Cardiac fibroblast (primary cell): ENCODE measurements at regions not wholly inside any gene's neighbourhood (a gene's known extent, or its start where the extent isn't known, plus 50 kb on each side); places are given as distances from the start of the nearest gene placed in this dataset.
A peak's percentile ranks its signal among the peaks of the same experiment; 100 is the strongest.
"Not testable (repeated sequence)": the region's sequence is repeated elsewhere in the genome, so short reads cannot be mapped to it uniquely, and the experiment has no call there.

Experiments used
- DNase-seq, 2 donors: peaks; one replicate each; pipeline versions ENCODE4 v3.0.0 to v3.0.0-alpha.2; 2010; ENCODE audit warnings: low read depth in 2 of 2
- H3K4me3 ChIP-seq, 2 donors: replicated peaks in 1 of 2; 1 replicate in 1 of 2; 2 replicates in 1 of 2; pipeline ENCODE4 v1.5.1; 2011; ENCODE audit warnings: low read depth in 2 of 2, low read length in 2 of 2, mild to moderate bottlenecking in 2 of 2, moderate library complexity in 1 of 2
- TF ChIP-seq, protein P1 (sequence below): IDR thresholded peaks from one replicate; pipeline ENCODE4 v1.5.1; 2011; ENCODE audit warnings: low read depth, mild to moderate bottlenecking, low read length, inconsistent platforms

DNA sequence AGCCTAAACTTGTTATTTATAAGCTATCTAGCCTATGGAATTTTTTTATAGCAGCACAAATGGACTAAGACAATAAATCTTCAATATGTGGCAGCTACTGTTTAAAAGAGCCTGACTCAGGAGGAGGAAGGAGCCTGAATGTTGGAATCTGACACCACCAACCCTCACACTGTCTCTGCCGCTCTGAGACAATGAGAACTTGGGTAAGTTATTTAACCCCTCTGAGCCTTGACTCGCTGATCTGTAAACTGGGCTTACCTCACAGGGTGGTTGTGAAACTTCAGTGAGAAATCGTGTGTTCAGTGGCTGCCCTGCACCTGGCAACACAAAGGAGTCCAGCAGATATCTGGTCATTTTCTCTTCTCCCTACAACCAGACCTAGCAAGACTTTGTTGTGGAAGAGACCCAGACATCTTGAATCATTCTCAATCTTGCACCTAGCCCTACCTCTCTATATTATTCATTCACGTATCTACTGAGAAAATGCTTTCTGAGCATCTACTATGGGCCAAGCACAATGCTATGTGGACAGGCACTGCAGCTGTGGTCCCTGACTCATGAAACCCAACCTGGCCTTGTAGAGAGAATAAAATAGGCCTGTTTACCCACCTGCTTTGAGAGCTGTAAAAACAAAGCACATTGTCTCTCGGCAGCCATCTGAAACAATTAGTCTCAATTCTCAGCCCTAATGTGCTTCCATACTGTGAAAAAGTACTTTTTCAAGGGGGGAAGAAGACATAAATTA is 81.9 kb upstream of the SLC25A36 start:
- DNase-seq = no peak

DNA sequence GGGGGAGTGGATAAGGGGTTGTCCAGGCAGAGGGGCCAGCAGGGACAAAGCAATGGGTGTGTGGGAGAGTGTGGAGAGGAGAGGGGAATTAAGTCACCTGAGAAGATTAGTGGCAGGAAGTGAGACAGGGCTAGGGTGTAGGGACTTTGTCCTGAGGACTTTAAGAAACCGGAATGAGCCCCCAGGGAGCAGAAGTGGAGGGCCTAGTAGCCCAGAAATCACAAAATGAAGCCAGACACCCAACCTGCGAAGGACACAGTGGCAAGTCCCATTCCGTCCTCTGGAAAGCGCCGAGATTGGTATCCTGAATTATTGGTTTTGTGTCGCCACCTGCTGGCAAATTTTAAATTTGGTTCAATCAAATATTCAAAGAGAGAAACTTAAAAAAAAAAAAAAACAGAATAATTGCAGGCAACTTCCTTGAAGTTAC is 78.0 kb upstream of the SLC25A36 start:
- peak; percentile 61 to 74 for DNase-seq
- no peak overlapping the region for H3K4me3 ChIP-seq
- TF ChIP-seq, protein P1, sequence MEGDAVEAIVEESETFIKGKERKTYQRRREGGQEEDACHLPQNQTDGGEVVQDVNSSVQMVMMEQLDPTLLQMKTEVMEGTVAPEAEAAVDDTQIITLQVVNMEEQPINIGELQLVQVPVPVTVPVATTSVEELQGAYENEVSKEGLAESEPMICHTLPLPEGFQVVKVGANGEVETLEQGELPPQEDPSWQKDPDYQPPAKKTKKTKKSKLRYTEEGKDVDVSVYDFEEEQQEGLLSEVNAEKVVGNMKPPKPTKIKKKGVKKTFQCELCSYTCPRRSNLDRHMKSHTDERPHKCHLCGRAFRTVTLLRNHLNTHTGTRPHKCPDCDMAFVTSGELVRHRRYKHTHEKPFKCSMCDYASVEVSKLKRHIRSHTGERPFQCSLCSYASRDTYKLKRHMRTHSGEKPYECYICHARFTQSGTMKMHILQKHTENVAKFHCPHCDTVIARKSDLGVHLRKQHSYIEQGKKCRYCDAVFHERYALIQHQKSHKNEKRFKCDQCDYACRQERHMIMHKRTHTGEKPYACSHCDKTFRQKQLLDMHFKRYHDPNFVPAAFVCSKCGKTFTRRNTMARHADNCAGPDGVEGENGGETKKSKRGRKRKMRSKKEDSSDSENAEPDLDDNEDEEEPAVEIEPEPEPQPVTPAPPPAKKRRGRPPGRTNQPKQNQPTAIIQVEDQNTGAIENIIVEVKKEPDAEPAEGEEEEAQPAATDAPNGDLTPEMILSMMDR = peak; percentile 37

More for the DNA sequence above, 81.9 kb upstream of the SLC25A36 start:
- TF ChIP-seq, protein P1 = no peak
- H3K4me3 ChIP-seq = no peak overlapping the region

DNA sequence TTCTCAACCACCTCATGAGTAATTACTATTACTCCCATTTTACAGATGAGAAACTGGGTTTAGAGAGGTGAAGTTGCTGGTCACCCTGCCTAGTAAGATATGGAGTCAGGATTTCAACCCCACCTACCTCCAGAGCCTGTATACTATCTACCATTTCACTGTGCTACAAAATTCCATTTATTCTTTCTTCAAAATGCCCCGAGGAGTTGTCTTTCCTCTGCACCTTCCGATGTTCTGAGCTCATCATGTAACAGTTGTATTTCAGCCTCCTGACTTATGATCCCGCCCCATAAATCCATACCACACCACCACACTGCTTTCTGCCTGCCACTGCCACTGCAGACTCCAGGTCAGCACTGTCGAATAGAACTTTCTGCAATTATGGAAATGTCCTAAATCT is 71.3 kb upstream of the SLC25A36 start:
- no peak for DNase-seq
- TF ChIP-seq, protein P1 = no peak
- H3K4me3 ChIP-seq = no peak overlapping the region

DNA sequence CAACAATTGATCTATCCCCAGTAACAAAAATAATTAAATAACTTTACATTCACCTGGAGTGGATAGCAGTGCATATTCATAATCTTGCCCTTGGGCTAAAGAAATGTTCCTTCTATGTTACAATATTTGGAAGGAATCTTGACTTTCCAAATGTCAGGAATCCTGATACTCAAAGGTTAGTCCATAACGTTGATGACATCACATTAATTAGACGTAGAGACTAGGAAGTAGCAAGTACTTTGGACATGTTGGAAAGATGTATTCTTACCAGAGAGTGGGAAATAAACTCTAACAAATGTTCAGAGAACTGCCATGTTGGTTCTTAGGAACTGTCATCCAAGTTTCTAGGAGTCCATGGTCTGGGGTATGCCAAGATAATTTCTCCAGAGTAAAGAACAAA is 70.6 kb upstream of the SLC25A36 start:
- no peak overlapping the region for H3K4me3 ChIP-seq
- TF ChIP-seq, protein P1 = no peak
- DNase-seq = no peak

DNA sequence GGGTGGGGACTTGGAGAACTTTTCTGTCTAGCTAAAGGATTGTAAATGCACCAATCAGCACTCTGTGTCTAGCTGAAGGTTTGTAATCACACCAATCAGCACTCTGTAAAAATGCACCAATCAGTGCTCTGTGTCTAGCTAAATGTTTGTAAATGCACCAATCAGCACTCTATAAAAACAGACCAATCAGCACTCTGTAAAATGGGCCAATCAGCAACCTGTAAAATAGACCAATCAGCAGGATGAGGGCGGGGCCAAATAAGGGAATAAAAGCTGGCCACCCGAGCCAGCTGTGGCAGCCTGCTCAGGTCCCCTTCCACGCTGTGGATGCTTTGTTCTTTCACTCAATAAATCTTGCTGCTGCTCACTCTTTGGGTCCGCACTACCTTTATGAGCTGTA is 69.5 kb upstream of the SLC25A36 start:
- DNase-seq, H3K4me3 ChIP-seq: not testable (repeated sequence)

DNA sequence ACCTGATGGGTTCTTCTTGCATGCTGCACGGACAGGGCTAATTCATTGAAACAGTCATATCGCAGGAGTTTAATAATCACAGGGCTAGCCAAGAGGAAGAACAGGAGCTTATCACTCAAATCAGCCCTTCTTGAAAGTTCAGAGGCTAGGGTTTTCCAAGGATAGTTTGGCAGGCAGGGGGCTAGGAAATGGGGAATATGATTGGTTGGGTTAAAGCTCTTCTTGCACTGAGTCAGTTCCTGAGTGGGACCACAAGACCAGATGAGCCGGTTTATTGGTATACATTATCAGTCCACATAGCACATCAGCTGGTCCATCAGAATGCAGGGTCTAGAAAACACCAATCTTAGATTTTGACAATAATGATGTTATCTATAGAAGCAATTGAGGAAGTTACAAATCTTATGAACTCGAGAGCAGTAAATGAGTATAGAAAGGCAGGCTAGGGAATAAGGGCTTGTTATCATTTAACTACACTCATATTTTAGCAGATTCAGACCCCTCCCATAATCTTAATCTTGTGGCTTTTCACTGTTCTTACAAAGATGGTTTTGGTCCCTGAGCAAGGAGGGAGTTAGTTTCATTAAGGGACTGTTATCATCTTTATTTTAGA is 58.1 kb upstream of the SLC25A36 start:
- TF ChIP-seq, protein P1 = no peak
- no peak overlapping the region for H3K4me3 ChIP-seq
- DNase-seq = no peak

DNA sequence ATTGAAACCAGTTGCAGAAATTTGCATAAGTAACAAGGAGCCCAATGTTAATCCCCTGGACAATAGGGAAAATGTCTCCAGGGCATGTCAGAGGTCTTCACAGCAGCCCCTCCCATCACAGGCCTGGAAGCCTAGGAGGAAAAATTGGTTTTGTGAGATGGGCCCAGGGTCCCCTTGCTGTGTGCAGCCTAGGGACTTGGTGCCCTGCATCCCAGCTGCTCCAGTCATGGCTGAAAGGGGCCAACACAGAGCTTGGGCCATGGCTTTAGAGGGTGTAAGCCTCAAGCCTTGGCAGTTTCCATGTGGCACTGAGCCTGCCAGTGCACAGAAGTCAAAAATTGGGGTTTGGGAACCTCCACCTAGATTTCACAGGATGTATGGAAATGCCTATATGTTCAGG is 55.9 kb upstream of the SLC25A36 start:
- H3K4me3 ChIP-seq = not testable (repeated sequence)

More for the DNA sequence above, 55.9 kb upstream of the SLC25A36 start:
- not testable (repeated sequence) for DNase-seq
